Superior temporal gyrus (tissue), 1 donor: ENCODE measurements at regions not wholly inside any gene's neighbourhood (a gene's known extent, or its start where the extent isn't known, plus 50 kb on each side); places are given as distances from the start of the nearest gene placed in this dataset.

ENCODE experiments used
- DNase-seq: peaks from one replicate; pipeline ENCODE4 v3.0.0-alpha.2; 2016; ENCODE audit errors: extremely low spot score

GRCh38 chr16:73464834-73465233 is 416.9 kb upstream of the ZFHX3 start:
- no peak for DNase-seq

GRCh38 chr16:73459586-73459985 is 411.7 kb upstream of the ZFHX3 start:
- no peak for DNase-seq

GRCh38 chr16:73457851-73458250 is 409.9 kb upstream of the ZFHX3 start:
- no peak for DNase-seq

GRCh38 chr16:73448970-73449369 is 401.0 kb upstream of the ZFHX3 start:
- DNase-seq = no peak

GRCh38 chr16:73447846-73448245 is 399.9 kb upstream of the ZFHX3 start:
- no peak for DNase-seq

- no peak for DNase-seq
Measured at GRCh38 chr16:73434621-73435020, 386.7 kb upstream of the ZFHX3 start.

- DNase-seq = no peak
Measured at GRCh38 chr16:73433731-73434307, 385.9 kb upstream of the ZFHX3 start.

- no peak for DNase-seq
Measured at GRCh38 chr16:73432850-73433730, 385.2 kb upstream of the ZFHX3 start.

GRCh38 chr16:73430138-73430537 is 382.2 kb upstream of the ZFHX3 start:
- no peak for DNase-seq

- DNase-seq = no peak
Measured at GRCh38 chr16:73428121-73428520, 380.2 kb upstream of the ZFHX3 start.

GRCh38 chr16:73427164-73427563 is 379.2 kb upstream of the ZFHX3 start:
- DNase-seq = no peak

- DNase-seq = no peak
Measured at GRCh38 chr16:73426433-73427160, 378.7 kb upstream of the ZFHX3 start.

GRCh38 chr16:73420676-73421075 is 372.7 kb upstream of the ZFHX3 start:
- no peak for DNase-seq

GRCh38 chr16:73420244-73420643 is 372.3 kb upstream of the ZFHX3 start:
- no peak for DNase-seq

GRCh38 chr16:73418691-73419090 is 370.8 kb upstream of the ZFHX3 start:
- DNase-seq = no peak

- no peak for DNase-seq
Measured at GRCh38 chr16:73418051-73418450, 370.1 kb upstream of the ZFHX3 start.

- no peak for DNase-seq
Measured at GRCh38 chr16:73415286-73415685, 367.4 kb upstream of the ZFHX3 start.

GRCh38 chr16:73414638-73415037 is 366.7 kb upstream of the ZFHX3 start:
- DNase-seq = no peak

- DNase-seq = no peak
Measured at GRCh38 chr16:73413830-73414190, 365.9 kb upstream of the ZFHX3 start.

GRCh38 chr16:73413091-73413829 is 365.3 kb upstream of the ZFHX3 start:
- no peak for DNase-seq

GRCh38 chr16:73412416-73412815 is 364.5 kb upstream of the ZFHX3 start:
- no peak for DNase-seq

- no peak for DNase-seq
Measured at GRCh38 chr16:73408716-73409115, 360.8 kb upstream of the ZFHX3 start.
